RKO (cell line): ENCODE measurements at regions not wholly inside any gene's neighbourhood (a gene's known extent, or its start where the extent isn't known, plus 50 kb on each side); places are given as distances from the start of the nearest gene placed in this dataset.
"Not testable (repeated sequence)": the region's sequence is repeated elsewhere in the genome, so short reads cannot be mapped to it uniquely, and the experiment has no call there.

ENCODE experiments used
- DNase-seq: peaks from one replicate; pipeline ENCODE4 v3.0.0-alpha.2; 2016; ENCODE audit warnings: low spot score

DNA sequence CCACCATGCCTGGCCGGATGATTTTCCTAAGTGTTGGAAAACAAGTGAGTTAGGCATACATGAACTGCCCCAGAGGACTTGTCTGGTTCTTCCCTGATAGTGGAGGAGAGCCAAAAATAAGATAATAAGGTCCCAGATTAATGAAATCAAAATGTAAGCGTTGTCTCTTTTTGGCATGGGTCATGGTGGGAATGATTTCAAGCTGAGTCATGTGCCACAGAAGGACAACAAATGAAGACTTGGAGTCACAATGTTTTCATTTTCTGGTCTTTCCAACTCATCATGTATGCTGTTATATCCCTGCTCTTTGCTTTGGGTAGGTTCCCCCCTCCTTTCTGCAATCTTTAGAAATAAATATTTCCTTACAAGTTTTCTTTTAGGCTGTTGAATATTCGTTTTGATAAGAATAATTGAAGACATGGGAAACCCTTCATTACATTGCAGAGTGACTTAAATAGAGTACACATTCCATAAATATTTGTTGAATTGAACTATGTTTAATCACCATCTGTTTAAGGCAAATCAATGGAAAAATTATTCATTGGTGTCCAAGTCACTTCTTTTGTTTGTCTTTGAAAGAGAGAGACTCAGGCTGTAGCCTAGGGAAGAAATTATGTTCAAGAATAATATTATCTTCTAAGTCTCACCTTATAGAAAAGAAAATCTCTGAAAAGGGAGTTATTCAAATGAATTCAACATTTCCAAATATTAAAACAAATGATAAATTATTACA, 196.3 kb downstream of the CSNK1G3 start:
- no peak for DNase-seq

- no peak for DNase-seq
Measured at GRCh38 chr5:123706531-123706930, 194.6 kb downstream of the CSNK1G3 start.

DNA sequence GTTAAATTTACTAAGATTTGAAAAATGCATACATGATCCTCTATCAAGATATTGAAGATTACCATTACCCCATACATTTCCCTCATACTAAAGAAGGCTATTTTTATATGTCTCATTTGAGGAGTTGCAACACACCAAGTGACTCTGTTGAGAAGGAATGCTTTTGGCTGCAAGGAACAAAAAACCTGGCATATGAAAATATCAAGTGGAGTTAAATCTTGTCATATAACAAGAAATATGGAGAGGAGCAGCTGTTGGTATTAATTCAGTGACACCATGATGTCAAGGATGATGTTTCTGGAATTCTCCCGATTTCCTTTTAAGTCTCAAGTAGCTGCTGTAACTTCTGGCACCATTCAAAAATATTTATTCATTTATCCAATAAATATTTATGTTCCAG, 193.8 kb downstream of the CSNK1G3 start:
- no peak for DNase-seq

DNA sequence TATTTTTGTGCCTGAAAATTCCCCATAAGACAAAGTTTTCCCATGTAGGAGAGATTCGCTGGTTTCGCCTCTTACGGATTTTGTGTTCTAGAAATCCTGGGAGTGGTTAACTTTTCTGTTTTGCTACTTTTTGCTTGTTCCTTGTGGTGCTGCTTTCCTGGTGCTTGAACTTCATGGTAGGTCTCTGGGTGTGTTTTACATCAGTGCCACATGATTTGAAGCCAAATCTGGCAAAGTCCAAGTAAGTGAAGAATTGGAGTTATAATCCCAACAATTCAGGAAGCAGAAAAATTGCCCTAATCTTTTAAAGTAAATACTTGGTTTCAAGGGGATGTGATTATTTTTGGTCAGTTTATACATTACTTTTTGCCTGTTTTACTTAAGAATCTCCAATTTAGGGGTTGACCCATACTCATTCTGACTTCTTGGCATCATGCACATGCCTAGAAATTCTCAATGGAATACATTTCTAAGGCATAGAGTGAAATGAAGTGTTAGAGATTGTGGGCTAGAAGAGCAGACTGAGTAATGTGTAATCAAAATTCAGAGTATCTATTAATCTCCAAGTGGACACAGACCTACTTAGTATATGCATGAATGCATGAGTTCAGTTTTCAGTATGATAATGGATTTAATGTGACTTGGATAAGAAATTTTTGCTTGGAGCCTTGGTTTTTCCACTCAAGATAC, 189.7 kb downstream of the CSNK1G3 start:
- no peak for DNase-seq

DNA sequence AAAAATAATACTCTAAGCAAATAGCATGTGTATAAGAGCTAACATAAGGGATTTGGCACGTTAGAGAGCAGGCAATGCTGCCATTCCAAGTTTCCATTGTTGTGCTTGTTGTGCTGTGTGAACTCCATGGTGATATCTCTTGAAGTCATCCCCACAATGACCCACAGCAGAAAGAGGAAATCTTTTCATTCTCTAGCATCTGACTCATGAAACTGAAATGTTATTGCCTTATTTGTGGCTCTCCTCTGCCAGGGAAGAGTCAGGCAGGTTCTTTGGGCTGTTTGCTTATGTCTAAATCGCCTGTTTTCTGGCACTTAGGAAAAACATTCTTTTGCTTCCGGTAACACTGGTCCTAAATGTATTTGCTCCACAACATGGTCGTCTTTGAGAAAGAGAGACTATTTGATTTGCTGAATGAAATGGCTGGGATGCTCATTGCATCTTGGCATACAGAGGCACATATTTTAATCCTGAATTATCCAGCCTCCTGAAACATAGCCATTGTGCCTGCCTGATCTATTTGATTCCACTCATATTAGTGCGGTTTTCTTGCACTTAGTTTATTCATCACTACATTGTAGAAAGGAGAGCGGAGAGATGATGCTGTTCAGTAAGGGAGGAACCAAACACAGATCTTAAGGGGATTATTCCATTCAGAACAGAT, 188.8 kb downstream of the CSNK1G3 start:
- DNase-seq = peak; percentile 57

DNA sequence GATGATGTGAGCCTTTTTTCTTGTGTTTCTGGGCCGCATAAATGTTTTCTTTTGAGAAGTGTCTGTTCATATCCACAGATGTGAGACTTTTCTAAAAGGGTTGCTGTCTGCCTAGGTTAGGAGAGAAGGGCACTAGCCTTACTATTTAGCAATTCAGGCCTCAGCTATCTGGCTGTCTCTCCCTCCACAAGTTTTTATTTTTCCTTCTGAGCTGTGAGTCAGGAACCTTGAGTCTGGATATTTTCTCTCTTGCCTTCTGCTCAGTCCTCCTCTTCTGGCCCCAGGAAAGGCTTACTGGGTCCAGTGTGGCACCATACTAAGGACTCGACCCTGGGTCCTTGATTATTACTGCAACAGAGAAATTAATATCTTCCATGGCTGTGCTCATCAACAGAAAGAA, 187.6 kb downstream of the CSNK1G3 start:
- DNase-seq = no peak

- not testable (repeated sequence) for DNase-seq
Measured at GRCh38 chr5:123698937-123699336, 187.0 kb downstream of the CSNK1G3 start.

GRCh38 chr5:123696921-123697341, 185.0 kb downstream of the CSNK1G3 start:
- no peak for DNase-seq

- DNase-seq = no peak
Measured at GRCh38 chr5:123690821-123691220, 178.8 kb downstream of the CSNK1G3 start.

GRCh38 chr5:123681061-123681460, 169.1 kb downstream of the CSNK1G3 start:
- no peak for DNase-seq

GRCh38 chr5:123673107-123673506, 161.1 kb downstream of the CSNK1G3 start:
- DNase-seq = no peak

DNA sequence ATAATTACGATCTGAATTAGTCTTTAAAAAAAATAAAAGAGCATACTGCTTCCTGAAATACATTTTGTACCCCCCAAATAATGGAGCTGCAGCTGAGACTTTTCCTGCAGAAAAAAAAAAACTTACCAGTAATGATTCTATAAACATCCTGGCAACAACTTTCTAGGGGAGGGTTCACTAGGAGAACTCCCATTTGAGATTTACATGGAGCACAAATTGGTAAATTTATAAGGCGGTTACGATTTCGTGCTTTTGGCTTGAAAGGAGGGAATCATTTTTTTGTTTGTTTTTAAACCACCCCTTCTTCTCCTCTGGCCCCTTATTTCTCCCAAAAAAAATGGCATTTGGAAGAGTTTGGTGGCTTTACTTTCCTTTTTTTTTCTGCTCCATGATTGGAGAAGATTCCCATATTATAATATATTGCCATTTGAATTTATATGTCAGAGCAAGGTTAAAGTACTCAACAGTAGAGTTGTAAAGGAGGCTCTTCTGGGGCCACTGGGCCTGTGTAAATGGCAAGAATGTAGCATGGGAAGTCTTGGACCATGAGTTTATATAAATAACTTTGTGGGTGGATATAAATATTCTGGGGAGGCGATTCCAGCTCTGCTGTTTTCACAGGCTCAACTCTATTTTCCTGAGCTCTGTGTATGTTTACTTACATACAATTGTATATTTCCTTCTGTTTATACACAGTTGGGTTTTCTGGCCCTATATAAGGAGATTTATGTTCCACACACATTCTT, 159.9 kb downstream of the CSNK1G3 start:
- DNase-seq = no peak

- DNase-seq = peak; percentile 66
Measured at GRCh38 chr5:123671042-123671441, 159.1 kb downstream of the CSNK1G3 start.
